Skin of body (tissue), 1 donor: ENCODE measurements at regions not wholly inside any gene's neighbourhood (a gene's known extent, or its start where the extent isn't known, plus 50 kb on each side); places are given as distances from the start of the nearest gene placed in this dataset.
"Not testable (repeated sequence)": the region's sequence is repeated elsewhere in the genome, so short reads cannot be mapped to it uniquely, and the experiment has no call there.

Experiments used
- DNase-seq: peaks from one replicate; lab custom pipeline; 2025; lab: John Stamatoyannopoulos, UW

DNA sequence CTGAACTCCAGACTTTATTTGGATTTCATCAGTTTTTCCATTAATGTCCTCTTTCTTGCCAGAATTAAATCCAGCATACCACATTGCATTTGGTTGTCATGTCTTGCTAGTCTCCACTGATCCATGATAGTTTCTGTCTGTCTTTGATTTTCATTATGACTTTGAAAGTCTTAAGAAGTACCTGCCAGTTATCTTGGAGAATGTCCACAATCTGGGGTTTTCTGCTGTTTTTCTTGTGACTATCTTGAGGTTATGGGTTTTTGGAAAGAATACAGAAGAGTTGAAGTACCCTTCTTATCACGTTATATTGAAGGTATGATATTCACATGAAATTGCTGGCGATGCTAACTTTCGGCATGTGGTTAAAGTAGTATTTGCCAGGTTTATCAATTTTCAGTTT, 282.3 kb upstream of the PRICKLE1 start:
- no peak for DNase-seq

DNA sequence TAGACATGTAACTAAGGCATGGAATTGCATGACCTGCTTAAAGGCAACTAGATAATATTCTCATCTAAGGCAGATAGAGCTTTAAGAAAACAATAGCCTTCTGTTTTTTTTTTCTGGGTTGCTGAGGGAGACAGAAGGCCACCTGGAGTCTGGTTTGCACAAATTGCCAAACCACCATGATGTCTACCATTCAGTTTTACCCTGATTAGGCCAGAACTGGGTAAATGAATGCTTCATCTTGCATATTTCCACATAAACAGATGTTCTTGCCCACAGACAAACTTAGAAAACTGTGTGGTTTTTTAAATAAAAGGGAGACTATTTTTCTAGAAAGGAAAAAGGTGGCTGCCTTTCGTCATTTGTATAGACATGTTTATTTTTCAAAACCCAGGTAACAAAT, 278.7 kb upstream of the PRICKLE1 start:
- DNase-seq: no peak

DNA sequence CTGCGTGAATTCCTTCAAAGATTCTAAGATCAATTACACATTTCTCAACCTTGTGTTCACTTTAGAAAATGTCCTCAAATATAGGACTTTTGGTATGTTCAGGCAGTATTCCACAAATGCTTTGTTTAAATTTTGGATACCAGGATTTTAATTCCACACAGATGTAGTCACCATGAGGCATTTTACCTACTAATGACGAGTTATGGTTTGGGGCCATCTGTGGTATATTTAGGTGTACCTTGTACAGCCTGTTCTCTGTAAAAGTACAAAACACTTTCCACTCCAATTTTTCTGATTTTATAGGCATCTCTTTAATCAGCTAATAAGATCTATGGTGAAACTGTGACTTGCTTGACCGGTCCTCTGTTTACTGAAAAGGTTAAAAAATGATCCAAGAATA, 275.7 kb upstream of the PRICKLE1 start:
- no peak for DNase-seq

DNA sequence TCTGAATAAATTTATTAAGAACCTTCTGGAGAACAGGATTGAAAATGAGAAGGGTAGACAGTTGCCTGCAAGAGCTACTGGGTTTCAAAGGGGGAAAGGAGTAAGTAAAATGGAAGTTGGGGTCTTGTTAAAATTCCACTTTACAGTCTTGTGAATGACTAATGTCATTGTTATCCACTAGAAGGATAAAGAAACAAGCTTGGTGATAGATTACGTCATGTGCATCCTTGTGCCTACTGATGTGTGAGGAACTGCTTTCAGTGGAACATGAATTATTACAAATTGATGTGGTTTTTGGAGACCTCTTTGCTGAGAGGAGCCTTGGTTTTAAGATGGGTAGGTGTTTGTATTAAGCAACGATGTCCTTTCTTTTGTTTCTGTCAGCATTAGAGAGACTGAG, 272.5 kb upstream of the PRICKLE1 start:
- no peak for DNase-seq

DNA sequence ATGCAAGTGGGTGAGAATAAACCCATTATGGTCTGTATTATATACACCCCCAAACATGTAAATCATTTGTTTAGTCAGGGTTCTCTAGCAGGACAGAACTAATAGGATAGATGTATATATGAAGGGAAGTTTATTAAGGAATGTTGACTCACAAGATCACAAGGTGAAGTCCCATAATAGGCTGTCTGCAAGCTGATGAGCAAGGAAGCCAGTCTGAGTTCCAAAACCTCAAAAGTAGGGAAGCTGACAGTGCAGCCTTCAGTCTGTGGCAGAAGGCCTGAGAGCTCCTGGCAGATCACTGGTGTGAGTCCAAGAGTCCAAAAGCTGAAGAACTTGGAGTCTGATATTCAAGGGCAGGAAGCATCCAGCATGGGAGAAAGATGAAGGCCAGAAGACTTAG, 270.8 kb upstream of the PRICKLE1 start:
- not testable (repeated sequence) for DNase-seq

DNA sequence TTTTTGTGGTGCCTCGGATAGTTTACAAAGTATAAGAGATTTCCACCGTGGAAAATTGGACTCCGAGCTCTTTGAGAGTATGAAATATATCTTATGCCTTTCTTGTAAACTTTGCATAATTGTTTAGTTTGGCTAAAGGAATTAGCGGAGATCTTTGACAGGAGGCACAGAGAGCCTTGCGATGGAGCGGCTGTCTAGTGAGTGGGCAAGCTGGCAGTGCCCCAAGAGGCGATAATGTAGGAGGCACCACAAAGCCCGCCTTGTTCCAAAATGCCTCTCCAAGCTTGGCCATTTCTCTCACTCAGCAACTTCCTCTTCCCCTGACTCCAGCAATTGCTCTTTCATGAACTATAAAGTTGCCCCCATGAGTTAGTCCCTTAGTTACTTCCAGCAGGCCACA, 270.1 kb upstream of the PRICKLE1 start:
- no peak for DNase-seq

DNA sequence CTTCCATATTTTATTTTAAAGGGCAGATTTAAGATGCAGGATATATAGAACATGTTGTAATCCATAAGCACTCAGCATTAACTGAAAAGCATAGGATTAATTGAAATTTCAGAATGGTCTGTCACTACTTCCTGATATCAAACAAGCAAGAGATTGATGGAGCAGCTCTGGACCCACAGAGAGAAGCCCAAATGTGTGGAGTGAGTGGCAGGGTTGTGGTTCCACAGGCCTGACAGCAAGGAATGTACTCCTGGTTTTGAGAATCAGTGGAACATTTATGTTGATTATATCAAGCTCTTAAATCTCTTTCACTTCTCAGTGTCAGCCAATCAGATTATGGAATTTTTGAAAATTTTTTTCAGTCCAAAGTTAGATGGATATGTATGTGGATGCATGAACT, 267.6 kb upstream of the PRICKLE1 start:
- no peak for DNase-seq

DNA sequence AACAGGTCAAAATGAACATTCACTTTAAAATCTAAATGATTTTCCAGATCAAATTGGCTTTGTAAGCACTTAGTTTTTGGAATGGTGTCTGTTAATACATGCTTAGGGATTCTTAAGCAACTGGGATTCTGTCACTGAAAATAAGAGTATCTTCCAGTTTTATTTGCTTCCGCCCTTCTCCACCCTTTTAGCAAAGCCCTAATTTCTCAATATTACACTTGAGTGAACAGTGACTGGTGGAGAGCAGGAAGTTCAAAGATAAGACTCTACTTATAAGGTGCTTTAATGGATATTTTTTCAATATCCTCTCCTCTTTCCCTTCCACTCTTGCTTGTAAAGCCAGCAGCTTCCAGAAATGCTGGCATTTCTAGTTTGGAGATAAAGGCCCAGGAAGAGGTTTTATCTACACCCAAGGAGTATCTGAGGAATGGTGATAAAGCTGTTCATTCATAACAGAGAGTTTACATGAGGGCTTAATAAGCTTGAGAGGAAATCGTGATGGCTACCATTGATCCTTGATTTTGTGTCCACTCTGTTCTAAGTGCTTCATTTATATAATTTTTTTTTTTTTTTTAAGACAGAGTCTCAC, 265.9 kb upstream of the PRICKLE1 start:
- no peak for DNase-seq

DNA sequence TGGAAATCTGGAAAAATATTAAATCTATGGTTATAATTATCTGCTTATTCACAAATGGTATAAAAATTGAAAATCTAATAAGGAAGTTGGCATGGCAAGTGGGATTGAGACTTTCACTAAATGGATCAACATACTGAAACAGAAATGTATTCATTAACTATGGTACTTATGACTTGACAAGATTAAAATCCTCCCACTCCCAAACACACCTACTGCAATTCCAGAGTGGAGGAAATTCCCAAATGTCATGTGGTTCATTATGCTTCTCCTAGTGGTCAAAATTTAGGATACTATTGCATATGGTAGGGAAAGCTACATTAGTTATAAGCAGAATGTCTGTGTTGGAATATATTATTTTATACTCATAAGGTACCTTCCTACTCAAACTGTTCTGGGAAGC, 265.3 kb upstream of the PRICKLE1 start:
- no peak for DNase-seq

DNA sequence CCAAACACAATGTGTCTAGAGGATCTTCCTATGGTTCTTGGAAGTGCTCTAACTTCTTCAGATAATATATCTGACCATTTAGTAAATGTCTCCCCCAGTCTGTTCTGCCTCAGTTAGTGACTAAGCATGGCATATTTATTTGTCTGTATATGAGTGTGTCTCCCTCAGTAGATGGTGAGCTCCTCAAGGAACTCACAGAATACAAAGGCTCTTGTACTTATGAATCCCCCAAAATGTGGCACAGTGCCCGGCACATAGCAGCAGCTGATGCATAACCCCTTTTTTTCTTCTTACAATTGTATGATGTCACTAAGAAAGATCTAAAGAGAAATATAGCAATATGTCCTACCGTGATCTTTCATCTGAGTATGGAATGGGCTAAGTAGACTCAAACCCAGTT, 264.7 kb upstream of the PRICKLE1 start:
- DNase-seq: no peak

DNA sequence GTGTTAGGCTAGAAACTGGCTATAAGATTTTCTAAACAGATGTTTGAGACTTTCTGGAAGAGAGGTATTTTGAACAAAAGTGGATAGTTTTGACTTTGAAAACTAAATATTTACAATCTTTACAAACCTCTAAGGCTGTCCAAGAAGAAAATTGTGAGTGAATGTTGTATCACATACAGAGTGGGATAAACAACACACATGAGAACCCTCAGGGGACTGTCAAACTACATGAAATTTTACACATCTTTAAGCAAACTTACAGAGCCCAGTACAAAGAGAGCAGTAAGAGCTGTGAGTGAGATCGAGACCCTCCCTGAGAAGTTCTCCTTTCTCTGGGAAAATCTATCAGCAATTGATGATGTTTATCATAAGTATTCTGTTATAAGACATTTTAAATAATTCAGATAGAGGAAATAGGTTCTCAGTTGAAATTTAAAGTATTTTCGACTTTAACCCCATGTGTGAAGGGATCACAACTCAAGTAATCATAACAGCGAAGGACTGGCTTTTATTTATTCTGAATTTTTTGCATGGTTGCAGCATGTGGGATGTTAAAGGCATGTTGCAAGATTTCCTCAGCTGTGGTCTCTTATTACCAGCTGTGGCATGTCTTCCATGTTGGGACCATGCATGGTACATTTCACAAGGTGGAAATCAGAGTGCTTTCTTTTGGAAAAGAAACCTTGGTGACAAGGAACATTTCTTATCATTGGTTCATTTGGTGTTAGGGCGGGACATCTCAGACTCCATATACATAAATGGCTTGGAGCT, 264.0 kb upstream of the PRICKLE1 start:
- DNase-seq: no peak

DNA sequence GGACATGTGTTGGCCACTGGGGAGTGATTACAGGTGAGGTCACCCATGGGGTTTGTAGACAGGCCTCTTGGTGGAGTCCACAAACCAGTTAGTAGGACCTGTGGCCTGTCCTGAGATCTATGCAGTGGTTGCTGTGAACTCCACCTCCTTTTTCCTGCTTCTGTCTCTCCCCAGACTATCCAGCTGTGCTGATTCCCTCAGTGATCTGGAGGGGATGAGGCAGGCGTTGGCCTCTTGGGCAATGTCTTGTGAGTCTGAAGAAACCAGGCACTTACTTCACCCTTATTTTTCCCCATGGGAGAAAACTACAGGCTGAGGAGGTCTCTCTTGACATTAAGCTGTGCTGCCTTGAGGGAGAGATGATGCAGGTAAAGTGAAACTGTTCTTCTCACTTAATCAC, 257.2 kb upstream of the PRICKLE1 start:
- no peak for DNase-seq

DNA sequence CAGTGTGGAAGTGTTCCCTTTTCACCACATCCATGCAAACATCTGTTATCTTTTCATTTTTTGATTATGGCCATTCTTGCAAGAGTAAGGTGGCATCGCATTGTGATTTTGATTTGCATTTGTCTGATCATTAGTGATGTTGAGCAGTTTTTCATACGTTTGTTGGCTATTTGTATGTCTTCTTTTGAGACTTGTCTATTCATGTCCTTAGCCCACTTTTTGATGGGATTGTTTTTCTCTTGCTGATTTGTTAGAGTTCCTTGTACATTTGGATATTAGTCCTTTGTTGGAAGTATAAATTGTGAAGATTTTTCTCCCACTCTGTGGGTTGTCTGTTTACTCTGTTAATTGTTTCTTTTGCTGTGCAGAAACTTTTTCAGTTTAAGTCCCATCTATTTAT, 244.5 kb upstream of the PRICKLE1 start:
- DNase-seq: no peak

DNA sequence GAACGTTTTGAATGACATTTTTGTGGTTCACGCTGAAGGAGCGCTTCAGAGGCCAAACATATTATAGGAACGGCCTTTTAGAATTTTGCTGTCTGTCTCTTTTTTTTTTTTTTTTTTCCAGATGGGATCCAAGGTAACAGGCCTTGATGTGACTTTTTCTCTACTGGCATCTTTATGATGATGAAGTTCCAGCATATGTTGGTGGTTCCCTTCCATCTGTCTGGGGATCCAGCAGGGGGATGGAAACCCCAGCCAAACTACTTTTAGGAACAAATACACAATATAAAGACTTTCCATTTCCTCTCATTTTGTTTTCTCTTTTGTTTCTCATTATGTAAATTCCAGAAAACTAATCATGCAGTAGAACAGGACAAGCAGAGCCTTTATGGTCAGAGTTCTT, 239.3 kb upstream of the PRICKLE1 start:
- DNase-seq: peak; percentile 11

DNA sequence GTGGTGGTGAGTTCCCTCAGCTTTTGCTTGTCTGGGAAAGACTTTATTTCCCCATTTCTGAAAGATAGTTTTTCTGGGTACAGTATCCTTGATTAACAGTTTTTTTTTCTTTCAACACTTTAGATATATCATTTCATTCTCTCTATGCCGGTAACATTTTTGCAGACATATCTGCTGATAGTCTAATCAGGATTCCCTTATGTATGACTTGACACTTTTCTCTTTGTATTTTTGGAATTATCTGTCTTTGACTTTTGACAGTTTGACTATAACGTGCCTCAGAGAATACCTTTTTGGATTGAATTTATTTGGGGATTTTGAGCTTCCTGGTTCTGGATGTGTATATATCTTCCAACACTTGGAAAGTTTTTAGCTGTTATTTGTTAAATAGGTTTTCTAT, 234.8 kb upstream of the PRICKLE1 start:
- no peak for DNase-seq

DNA sequence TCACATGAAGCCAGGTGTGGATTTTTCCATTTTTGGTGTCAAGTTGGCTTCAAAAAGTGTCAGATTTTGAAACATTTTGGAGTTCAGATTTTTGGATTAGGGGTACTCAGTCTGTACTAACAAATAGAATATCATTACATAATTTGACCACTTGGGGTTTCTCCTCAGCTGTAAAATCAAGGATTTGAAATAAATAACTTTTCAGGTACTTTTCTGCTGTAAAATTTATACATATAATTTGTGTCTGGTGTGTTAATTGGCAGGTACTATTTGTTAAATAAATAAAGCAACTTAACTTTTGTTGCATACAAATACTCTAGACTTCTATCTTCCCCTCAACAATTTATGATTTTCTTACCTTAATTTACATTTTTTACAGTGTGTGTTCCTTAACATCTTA, 234.1 kb upstream of the PRICKLE1 start:
- no peak for DNase-seq

DNA sequence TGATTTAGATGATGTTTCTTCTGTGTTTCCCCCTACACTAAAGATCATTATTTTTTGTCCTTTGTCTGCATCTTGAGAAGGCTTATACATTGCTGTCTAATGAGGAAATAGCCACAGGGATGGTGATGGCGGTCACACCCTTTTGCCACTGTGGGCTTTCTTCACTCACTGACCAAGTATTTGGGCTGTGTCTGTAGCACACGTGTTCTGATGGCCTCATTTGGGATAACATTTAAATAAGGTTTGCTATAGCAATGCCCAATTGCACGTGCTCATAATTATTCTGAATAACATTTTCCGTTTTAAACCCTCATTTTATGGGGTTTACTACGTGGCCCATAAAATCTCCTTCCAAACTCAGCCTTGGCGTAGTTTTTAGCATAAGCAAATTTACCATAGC, 230.3 kb upstream of the PRICKLE1 start:
- no peak for DNase-seq

DNA sequence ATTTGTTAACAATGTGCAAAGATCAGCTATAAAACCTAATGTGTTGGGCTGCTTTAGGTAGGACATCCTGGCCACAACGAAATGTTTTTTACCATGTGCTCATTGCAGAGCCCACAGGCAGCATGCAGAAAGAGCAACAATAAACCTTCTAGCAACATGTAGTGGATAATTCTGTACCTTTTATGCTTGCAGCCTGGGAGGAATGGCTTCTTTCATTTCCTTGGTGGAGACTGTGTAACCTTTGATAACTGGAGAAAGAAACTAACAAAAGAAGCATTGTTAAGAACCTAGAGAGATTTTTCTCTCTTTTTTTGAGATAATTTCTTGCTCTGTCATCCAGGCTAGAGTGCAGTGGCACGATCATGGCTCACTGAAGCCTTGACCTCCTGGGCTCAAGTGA, 225.5 kb upstream of the PRICKLE1 start:
- DNase-seq: no peak

DNA sequence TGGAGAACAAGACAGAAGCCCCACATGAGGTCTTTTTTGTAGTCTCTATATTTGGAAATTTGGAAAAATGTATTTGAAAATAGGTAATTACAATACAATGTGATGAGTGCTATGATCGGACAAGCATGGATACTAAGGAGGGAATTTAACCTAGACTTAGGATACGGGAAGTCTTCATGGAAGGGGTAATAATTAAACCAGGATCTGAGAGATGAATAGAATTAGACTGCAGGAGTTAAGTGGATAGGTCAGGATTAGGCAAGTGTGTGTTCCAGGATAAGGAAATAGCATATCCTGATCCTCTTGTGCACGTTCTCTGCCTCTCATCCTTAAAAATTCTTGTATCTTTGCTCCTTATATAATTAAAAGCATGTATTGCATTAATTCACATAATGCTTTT, 223.3 kb upstream of the PRICKLE1 start:
- DNase-seq: no peak

DNA sequence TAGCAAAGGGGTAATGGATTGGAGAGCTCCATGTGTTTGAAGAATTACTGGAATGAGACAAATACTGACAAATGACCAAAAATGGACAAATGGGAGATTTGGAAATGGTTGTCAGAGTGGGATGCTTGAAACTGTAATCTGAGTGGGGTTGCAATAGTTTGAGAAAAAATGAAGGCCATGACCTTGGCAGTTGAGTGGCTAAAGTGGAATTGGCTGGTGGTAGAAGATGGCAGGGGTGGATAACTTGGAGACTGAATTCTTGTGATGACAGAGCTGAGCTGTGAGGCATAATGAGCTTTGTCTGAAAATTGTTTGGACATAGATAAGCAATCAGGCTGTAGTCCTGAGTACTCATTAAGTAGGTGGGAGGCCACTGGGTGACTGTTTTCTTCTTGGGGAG, 222.5 kb upstream of the PRICKLE1 start:
- no peak for DNase-seq

DNA sequence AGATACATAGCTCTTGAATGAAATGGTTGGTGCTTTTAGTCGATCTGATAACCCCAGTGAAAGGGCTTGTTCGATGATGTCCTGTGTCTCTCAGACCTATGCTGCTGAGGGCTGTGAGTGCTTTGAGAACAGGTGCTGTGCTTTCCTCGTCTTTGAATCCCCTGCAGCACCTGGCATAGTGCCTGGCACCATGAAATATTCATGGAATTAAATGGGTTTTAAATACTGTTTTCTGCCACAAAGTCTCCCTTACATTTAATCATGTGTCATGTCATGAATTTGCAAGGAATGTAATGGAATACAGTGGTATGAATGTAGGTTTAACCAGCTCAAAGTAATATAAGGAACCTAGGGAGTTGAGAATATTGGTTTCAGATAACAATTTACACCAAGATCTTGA, 220.5 kb upstream of the PRICKLE1 start:
- DNase-seq: no peak

DNA sequence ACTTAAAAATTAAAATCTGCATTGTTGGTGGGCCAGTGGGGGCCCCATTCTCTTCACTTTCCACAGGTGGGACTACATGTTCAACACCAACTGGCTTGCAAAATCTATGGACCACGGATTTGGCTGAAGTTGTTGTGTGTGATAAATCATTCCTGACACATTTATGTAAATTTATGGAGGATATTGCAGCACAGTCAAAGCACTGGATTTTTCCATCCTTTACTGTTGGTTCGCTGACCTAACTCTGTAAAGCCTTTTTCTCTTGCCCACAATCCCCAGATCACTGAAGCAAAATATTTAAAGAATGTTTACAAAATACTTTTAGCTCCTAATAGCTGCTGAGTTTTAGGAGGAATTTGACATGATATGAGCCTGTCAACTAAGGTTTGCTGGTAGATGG, 219.7 kb upstream of the PRICKLE1 start:
- DNase-seq: no peak

DNA sequence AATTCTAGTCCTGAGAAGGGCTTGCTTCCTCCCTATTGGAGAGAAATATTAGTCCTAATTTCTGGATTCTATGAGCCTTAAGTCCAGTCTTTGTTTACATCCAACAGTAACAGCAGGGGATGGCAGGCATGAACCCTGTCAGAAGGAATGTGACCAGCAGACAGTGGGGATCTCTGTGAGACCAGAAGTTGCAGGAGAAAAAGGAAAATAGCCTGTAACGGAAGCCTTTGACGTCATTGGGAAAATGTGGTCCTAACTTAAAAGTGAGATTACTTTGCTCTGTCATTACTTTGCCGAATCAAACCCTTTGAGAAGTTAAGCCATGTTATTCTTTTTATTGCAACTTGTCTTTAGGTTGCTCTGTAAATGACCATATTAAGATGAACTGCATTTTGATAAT, 218.2 kb upstream of the PRICKLE1 start:
- no peak for DNase-seq

DNA sequence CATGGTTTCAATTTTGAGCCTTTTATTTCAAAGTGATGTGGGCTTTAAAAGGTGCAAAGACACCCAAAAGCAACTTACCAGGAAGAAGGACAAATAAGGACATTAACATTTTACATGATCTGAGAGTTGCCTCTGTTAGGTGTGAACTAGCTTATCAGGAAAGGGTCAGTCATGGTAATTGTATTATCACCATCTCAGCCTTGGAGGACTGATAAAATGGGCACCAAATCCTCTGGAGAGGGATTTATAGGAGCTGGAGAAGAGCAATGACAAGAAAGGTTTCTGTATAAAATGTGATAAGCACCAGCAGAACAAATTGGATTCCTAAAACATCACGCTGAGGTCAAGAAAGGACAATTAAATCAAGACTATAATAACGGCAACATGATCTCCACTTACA, 217.7 kb upstream of the PRICKLE1 start:
- no peak for DNase-seq
